Kidney (tissue), 13 donors: ENCODE measurements at regions not wholly inside any gene's neighbourhood (a gene's known extent, or its start where the extent isn't known, plus 50 kb on each side); places are given as distances from the start of the nearest gene placed in this dataset.

Experiments
- DNase-seq, 5 donors: peaks; one replicate each; pipeline ENCODE4 v3.0.0-alpha.2; 2013 to 2020
- FAIRE-seq: peaks from 2 replicates; lab custom pipeline; 2012; peaks lifted over from hg19 to GRCh38; lab: Jason Lieb, UNC
- H3K27ac ChIP-seq, 2 donors: one replicate each; pipeline ENCODE4 v1.7.0; 2013; ENCODE audit warnings: low read depth in 2 of 2, low read length in 2 of 2, inconsistent platforms in 1 of 2
- H3K27me3 ChIP-seq: one replicate; pipeline ENCODE4 v1.7.1; 2013; ENCODE audit warnings: low read length, inconsistent platforms; ENCODE audit not compliant: control insufficient read depth, insufficient read depth
- H3K36me3 ChIP-seq, 3 donors: one replicate each; pipeline versions ENCODE4 v1.7.0 to v1.7.1; 2013; ENCODE audit warnings: low read length in 3 of 3, control low read depth in 1 of 3, inconsistent platforms in 1 of 3; ENCODE audit not compliant: insufficient read depth in 3 of 3, control insufficient read depth in 2 of 3
- H3K4me1 ChIP-seq, 3 donors: one replicate each; pipeline versions ENCODE4 v1.7.0 to v1.7.1; 2013; ENCODE audit warnings: low read length in 3 of 3, inconsistent platforms in 1 of 3, low read depth in 1 of 3; ENCODE audit not compliant: control insufficient read depth in 2 of 3, insufficient read depth in 2 of 3
- H3K4me3 ChIP-seq, 3 donors: one replicate each; pipeline versions ENCODE4 v1.7.0 to v1.8.1; 2013; ENCODE audit warnings: low read length in 3 of 3, control low read depth in 1 of 3, inconsistent platforms in 1 of 3
- H3K9ac ChIP-seq, 3 donors: one replicate each; pipeline versions ENCODE4 v1.7.0 to v1.7.1; 2013; ENCODE audit warnings: low read length in 3 of 3, control low read depth in 1 of 3, inconsistent platforms in 1 of 3
- H3K9me3 ChIP-seq, 3 donors: one replicate each; pipeline versions ENCODE4 v1.7.0 to v1.7.1; 2013; ENCODE audit warnings: low read length in 3 of 3, control low read depth in 1 of 3, inconsistent platforms in 1 of 3; ENCODE audit not compliant: control insufficient read depth in 2 of 3, insufficient read depth in 1 of 3
- CTCF ChIP-seq: IDR thresholded peaks from 3 replicates; pipeline ENCODE4 v1.5.1; 2012; ENCODE audit warnings: mild to moderate bottlenecking, moderate library complexity, borderline replicate concordance; ENCODE audit not compliant: insufficient read depth; ENCODE audit errors: extremely low read depth
- intact Hi-C: fragments of 100-400 bp; cut with DNase I; formaldehyde crosslinking; loops from one replicate; pipeline ENCODE4 v1.11.1; 2022
- donor health status: control.
- donor health status: control.
- donor health status: control.
- donor health status: control.
- donor health status: control.
- donor health status: DM: yes; HTN: yes; CAD: no.
- donor health status: Normal renal cell carcinoma (clear cell type).

DNA sequence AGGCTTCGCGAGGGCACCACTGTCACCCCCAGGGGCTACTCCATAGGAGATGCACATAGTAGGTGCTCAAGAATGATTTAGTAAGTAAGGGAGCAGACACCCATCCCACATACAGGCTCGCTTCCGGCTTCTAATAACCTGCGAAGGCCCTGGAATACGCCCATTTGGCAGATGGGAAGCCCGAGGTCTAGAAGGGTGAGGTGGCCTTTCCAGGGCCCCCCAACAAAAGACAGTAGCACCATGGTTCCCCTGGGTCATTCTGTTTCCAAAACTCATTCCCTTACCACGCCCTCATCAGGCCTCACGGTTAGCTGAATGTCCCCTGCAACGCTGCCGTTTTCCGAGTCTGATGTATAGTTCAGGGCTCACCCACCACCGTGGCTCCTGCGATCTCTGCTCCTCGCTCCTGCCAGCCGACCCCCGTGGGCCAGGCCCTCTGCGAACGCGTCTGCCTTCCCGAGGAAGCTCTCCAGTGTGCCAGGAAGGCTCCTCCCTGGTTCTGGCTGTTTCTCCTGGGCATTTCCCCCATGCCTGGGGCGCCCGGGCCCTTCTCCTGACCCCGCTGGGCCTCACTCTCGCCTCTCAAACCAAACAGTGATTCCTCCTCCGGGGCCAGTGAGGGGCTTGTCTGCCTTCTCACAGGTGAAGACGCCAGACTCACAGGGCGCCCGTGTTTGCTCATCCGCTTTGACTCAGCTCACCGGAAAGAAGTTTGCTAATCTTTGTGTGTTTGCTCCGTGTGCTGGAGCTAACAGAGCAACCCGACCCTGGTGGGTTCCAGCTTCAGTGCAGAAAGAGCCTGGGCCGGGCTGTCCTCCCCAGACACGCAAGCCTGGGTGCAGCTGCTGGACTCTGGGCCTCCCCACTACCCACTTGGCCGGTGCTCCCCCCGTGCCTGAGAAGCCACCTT is 86.6 kb downstream of the RTL6 start:
- DNase-seq (peak in 2 of 5 donors; percentile 35 to 52), FAIRE-seq (no peak)
- H3K4me1 ChIP-seq, result no peaks in the 10 kb centered on the region
- H3K9me3 ChIP-seq, result no peaks in the 10 kb centered on the region
- no peak for TF ChIP-seq CTCF
- H3K9ac ChIP-seq, result no peak overlapping the region
- H3K27me3 ChIP-seq, result no peaks in the 10 kb centered on the region
- H3K36me3 ChIP-seq, result no peaks in the 10 kb centered on the region
- no peak overlapping the region for H3K4me3 ChIP-seq
- intact Hi-C loops, result no loop called here
- no peak overlapping the region for H3K27ac ChIP-seq

DNA sequence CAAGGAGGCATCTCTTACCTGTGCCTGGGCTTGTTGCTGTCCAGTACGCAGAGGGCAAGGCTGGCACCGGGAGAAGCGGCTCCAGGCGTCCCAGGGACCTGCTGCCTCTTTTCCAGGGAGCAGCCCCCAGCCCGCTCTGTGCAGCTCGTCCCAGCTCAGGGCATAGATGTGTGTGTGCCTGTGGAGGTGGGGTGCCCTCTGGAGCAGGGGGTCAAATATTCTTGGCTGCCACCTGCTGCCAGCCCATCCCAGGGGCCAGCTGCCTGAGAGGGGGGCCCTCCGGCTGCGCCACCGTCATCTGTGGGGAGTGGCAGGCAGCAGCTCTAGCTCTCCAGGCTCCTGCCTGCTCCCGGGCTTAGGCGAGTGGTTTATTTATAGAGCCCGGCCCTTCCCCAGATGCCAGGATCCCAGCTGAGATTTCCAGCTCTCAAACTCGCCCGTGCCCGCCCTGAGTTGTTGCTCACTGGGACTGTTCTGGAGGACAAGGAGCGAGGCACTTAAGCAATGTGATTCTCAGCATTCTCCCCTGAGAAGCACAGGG is 87.5 kb downstream of the RTL6 start:
- Histone ChIP-seq H3K27me3 (no peaks in the 10 kb centered on the region), H3K36me3 (no peaks in the 10 kb centered on the region), H3K9ac (no peak overlapping the region), H3K4me3 (no peak overlapping the region), H3K27ac (no peak overlapping the region), H3K4me1 (no peaks in the 10 kb centered on the region), H3K9me3 (no peaks in the 10 kb centered on the region)
- intact Hi-C loops, result no loop called here
- no peak for TF ChIP-seq CTCF
- DNase-seq (peak in 2 of 5 donors; percentile 14 to 63), FAIRE-seq (no peak)

GRCh38 chr22:44409974-44410316 is 88.1 kb downstream of the RTL6 start:
- H3K27ac ChIP-seq, result no peak overlapping the region
- no peak overlapping the region for H3K4me3 ChIP-seq
- H3K4me1 ChIP-seq, result no peaks in the 10 kb centered on the region
- FAIRE-seq, result no peak
- no peak for TF ChIP-seq CTCF
- no peak overlapping the region for H3K9ac ChIP-seq
- H3K27me3 ChIP-seq, result no peaks in the 10 kb centered on the region
- no peak for DNase-seq
- H3K9me3 ChIP-seq, result no peaks in the 10 kb centered on the region
- H3K36me3 ChIP-seq, result no peaks in the 10 kb centered on the region
- intact Hi-C loops, result no loop called here
